SK-N-SH (cell line): ENCODE measurements at regions not wholly inside any gene's neighbourhood (a gene's known extent, or its start where the extent isn't known, plus 50 kb on each side); places are given as distances from the start of the nearest gene placed in this dataset.

Experiments
- CTCF ChIA-PET: fragments of 300-600, 350-600 bp; formaldehyde crosslinking; extraction: SDS; loops from one replicate; lab custom pipeline; 2021; lab: Yijun Ruan, JAX
- POLR2A ChIA-PET: fragments of 350-600 bp; sonication (Branson Sonifier 250); formaldehyde crosslinking; extraction: SDS; loops from one replicate; lab custom pipeline; 2020; ENCODE audit warnings: antibody characterized with exemption, inconsistent platforms; lab: Yijun Ruan, JAX
- DNase-seq: peaks from one replicate; pipeline ENCODE4 v3.0.0; 2012
- H2AFZ ChIP-seq: fragments of 200-600 bp; sonication (generic); 2 replicates; pipeline ENCODE4 v1.8.1; 2016; ENCODE audit warnings: antibody characterized with exemption, mild to moderate bottlenecking, low read depth
- H3F3A ChIP-seq: fragments of 200-600 bp; sonication (generic); replicated peaks from 2 replicates; pipeline ENCODE3; 2016; ENCODE audit warnings: antibody characterized with exemption, mild to moderate bottlenecking; ENCODE audit not compliant: insufficient read depth
- H3K27ac ChIP-seq, 2 experiments: fragments of 200-500 bp in 1 of 2; fragments of 200-600 bp in 1 of 2; sonication (Bioruptor generic) in 1 of 2; sonication (generic), shearing (Covaris generic) in 1 of 2; 2 replicates each; pipeline versions ENCODE4 v1.5.1 to v1.6.1; 2014 to 2016; ENCODE audit warnings: low read depth in 2 of 2, inconsistent platforms in 1 of 2, low read length in 1 of 2, mild to moderate bottlenecking in 1 of 2, mixed read lengths in 1 of 2
- H3K27me3 ChIP-seq: fragments of 200-600 bp; sonication (generic), shearing (Covaris generic); 2 replicates; pipeline ENCODE4 v1.6.1; 2016; ENCODE audit warnings: mixed run types; ENCODE audit not compliant: insufficient read depth
- H3K36me3 ChIP-seq, 2 experiments: fragments of 200-500 bp in 1 of 2; fragments of 200-600 bp in 1 of 2; sonication (Bioruptor generic) in 1 of 2; sonication (generic) in 1 of 2; replicated peaks in 1 of 2; 2 replicates each; pipeline versions ENCODE3 to v1.5.1; 2014 to 2016; ENCODE audit warnings: low read length in 1 of 2, mild to moderate bottlenecking in 1 of 2; ENCODE audit not compliant: insufficient read depth in 2 of 2, control insufficient read depth in 1 of 2
- H3K4me1 ChIP-seq, 2 experiments: fragments of 200-500 bp in 1 of 2; fragments of 200-600 bp in 1 of 2; sonication (Bioruptor generic) in 1 of 2; sonication (generic), shearing (Covaris generic) in 1 of 2; 2 replicates each; pipeline versions ENCODE4 v1.5.1 to v1.6.1; 2014 to 2016; ENCODE audit warnings: low read depth in 1 of 2, low read length in 1 of 2, mixed run types in 1 of 2; ENCODE audit not compliant: insufficient read depth in 2 of 2, control insufficient read depth in 1 of 2
- H3K4me2 ChIP-seq: fragments of 200-600 bp; sonication (generic), shearing (Covaris generic); 2 replicates; pipeline ENCODE4 v1.6.1; 2017; ENCODE audit warnings: mixed run types
- H3K4me3 ChIP-seq, 2 experiments: fragments of 200-500 bp in 1 of 2; fragments of 200-600 bp in 1 of 2; sonication (Bioruptor generic) in 1 of 2; sonication (generic), shearing (Covaris generic) in 1 of 2; 2 replicates each; pipeline versions ENCODE4 v1.5.1 to v1.8.1; 2014 to 2016; ENCODE audit warnings: low read depth in 2 of 2, inconsistent platforms in 1 of 2, low read length in 1 of 2, mild to moderate bottlenecking in 1 of 2, mixed read lengths in 1 of 2, moderate library complexity in 1 of 2
- H3K79me2 ChIP-seq: fragments of 200-600 bp; sonication (generic); 2 replicates; pipeline ENCODE4 v1.8.1; 2017; ENCODE audit warnings: mild to moderate bottlenecking; ENCODE audit not compliant: insufficient read depth
- H3K9ac ChIP-seq: fragments of 200-600 bp; sonication (generic); 2 replicates; pipeline ENCODE4 v1.6.1; 2017; ENCODE audit warnings: mixed run types
- H3K9me2 ChIP-seq: fragments of 200-600 bp; sonication (generic); 2 replicates; pipeline ENCODE4 v1.6.1; 2017; ENCODE audit warnings: mixed run types
- H3K9me3 ChIP-seq: fragments of 200-600 bp; sonication (generic); 2 replicates; pipeline ENCODE4 v1.6.1; 2017; ENCODE audit warnings: mixed run types, mild to moderate bottlenecking, moderate library complexity
- H4K20me1 ChIP-seq: fragments of 200-600 bp; sonication (generic); 2 replicates; pipeline ENCODE4 v1.6.1; 2017; ENCODE audit warnings: mild to moderate bottlenecking, mixed run types; ENCODE audit not compliant: insufficient read depth
- ELF1 ChIP-seq: IDR thresholded peaks from 2 replicates; pipeline ENCODE4 v1.4.0; 2012
- EP300 ChIP-seq, 2 experiments: IDR thresholded peaks; 2 replicates each; pipeline versions ENCODE4 v1.4.0 to v1.6.1; 2012; ENCODE audit warnings: borderline replicate concordance in 1 of 2, low read depth in 1 of 2, low read length in 1 of 2
- FOXJ3 ChIP-seq: sonication (generic); formaldehyde crosslinking; IDR thresholded peaks from 2 replicates; pipeline ENCODE4 v1.5.1; 2020; ENCODE audit warnings: mild to moderate bottlenecking, missing genetic modification reagents
- FOXM1 ChIP-seq: IDR thresholded peaks from 2 replicates; pipeline ENCODE4 v1.4.0; 2012; ENCODE audit warnings: low read depth, mild to moderate bottlenecking
- GATA2 ChIP-seq: sonication (generic); formaldehyde crosslinking; IDR thresholded peaks from 2 replicates; pipeline ENCODE4 v1.5.0; 2020; ENCODE audit warnings: mild to moderate bottlenecking, missing genetic modification reagents
- MXI1 ChIP-seq: IDR thresholded peaks from 2 replicates; pipeline ENCODE4 v1.6.1; 2012; ENCODE audit warnings: mild to moderate bottlenecking, low read depth, low read length, improper control_type of control experiment
- POLR2AphosphoS5 ChIP-seq: IDR thresholded peaks from 2 replicates; pipeline ENCODE4 v1.6.1; 2012; ENCODE audit warnings: low read depth, low read length
- RAD21 ChIP-seq: IDR thresholded peaks from 2 replicates; pipeline ENCODE4 v1.6.1; 2012; ENCODE audit warnings: mild to moderate bottlenecking, low read length
- RXRA ChIP-seq: IDR thresholded peaks from 2 replicates; pipeline ENCODE4 v1.4.0; 2012; ENCODE audit warnings: low read depth, mild to moderate bottlenecking, borderline replicate concordance
- SMC3 ChIP-seq: IDR thresholded peaks from 2 replicates; pipeline ENCODE4 v1.6.1; 2012; ENCODE audit warnings: low read depth, low read length, improper control_type of control experiment
- TAF1 ChIP-seq: IDR thresholded peaks from 2 replicates; pipeline ENCODE4 v1.6.1; 2012; ENCODE audit warnings: low read depth, mild to moderate bottlenecking, low read length, moderate library complexity, borderline replicate concordance
- TEAD4 ChIP-seq: IDR thresholded peaks from 2 replicates; pipeline ENCODE4 v1.4.0; 2012; ENCODE audit warnings: mild to moderate bottlenecking, borderline replicate concordance; ENCODE audit not compliant: insufficient read depth
- WGBS: methylation state at CpG from one replicate; pipeline ENCODE4 v1.1.6; 2017; ENCODE audit warnings: low lambda C conversion rate; 5-methylcytosine and 5-hydroxymethylcytosine counted together
- TF ChIP-seq, protein P1 (sequence below): IDR thresholded peaks from 2 replicates; pipeline ENCODE4 v1.4.0; 2012; ENCODE audit warnings: low read depth, borderline replicate concordance
- TF ChIP-seq, protein P2 (sequence below): IDR thresholded peaks from 2 replicates; pipeline ENCODE4 v1.6.1; 2012; ENCODE audit warnings: mild to moderate bottlenecking, low read depth, low read length, moderate library complexity
- TF ChIP-seq, protein P3 (sequence below): fragments of 200-600 bp; sonication (generic); IDR thresholded peaks from 2 replicates; pipeline ENCODE4 v1.6.1; 2017; ENCODE audit warnings: antibody characterized with exemption, mild to moderate bottlenecking, moderate library complexity
- TF ChIP-seq, protein P4 (sequence below): fragments of 150-350 bp; IDR thresholded peaks from 2 replicates; pipeline ENCODE4 v1.6.1; 2016; ENCODE audit warnings: mild to moderate bottlenecking, low read depth, low read length
- TF ChIP-seq, protein P5 (sequence below): IDR thresholded peaks from 2 replicates; pipeline ENCODE4 v1.4.0; 2012; ENCODE audit warnings: low read depth

DNA sequence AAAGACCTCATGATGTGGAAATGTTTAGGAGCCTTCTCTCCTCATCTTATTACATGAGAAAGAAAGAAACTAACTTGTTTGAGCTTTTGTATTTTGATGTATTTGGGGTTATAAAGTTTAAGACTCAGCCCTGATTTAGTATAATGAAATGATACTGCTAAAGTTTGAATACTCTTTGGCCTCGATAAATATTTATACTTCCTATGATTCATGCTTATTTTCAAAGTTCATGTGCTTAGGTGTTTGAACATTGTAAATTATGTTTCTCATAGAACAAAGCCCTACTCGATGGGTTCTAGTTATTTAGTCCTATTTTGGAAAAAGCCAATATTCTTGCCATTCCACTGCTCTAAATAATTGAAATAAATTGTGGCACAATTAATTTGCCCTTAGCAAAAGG lies 303.2 kb downstream of the ZWINT start:
- no peaks in the 10 kb centered on the region for H3K79me2 ChIP-seq
- CTCF ChIA-PET, result no interaction called here
- no peaks in the 10 kb centered on the region for H3K36me3 ChIP-seq
- WGBS, result 9% methylated on average over 2 of the region's 2 CpGs
- no peak overlapping the region for H3K9ac ChIP-seq
- POLR2A ChIA-PET, result no interaction called here
- H4K20me1 ChIP-seq, result no peaks in the 10 kb centered on the region
- H3F3A ChIP-seq, result no peaks in the 10 kb centered on the region
- H3K27me3 ChIP-seq, result no peaks in the 10 kb centered on the region
- H3K4me1 ChIP-seq, result no peaks in the 10 kb centered on the region
- no peak overlapping the region for H3K4me3 ChIP-seq
- H3K4me2 ChIP-seq, result no peak overlapping the region
- no peak overlapping the region for H3K27ac ChIP-seq
- DNase-seq, result no peak
- TF ChIP-seq MXI1, result no peak
- TF ChIP-seq POLR2AphosphoS5, result no peak
- TF ChIP-seq, protein P1, sequence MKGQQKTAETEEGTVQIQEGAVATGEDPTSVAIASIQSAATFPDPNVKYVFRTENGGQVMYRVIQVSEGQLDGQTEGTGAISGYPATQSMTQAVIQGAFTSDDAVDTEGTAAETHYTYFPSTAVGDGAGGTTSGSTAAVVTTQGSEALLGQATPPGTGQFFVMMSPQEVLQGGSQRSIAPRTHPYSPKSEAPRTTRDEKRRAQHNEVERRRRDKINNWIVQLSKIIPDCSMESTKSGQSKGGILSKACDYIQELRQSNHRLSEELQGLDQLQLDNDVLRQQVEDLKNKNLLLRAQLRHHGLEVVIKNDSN, result no peak
- TF ChIP-seq ELF1, result no peak
- no peak for TF ChIP-seq TAF1
- TF ChIP-seq FOXM1, result no peak
- no peak for TF ChIP-seq RXRA
- no peaks in the 10 kb centered on the region for H3K9me3 ChIP-seq
- H2AFZ ChIP-seq, result no peak overlapping the region
- H3K9me2 ChIP-seq, result no peaks in the 10 kb centered on the region

DNA sequence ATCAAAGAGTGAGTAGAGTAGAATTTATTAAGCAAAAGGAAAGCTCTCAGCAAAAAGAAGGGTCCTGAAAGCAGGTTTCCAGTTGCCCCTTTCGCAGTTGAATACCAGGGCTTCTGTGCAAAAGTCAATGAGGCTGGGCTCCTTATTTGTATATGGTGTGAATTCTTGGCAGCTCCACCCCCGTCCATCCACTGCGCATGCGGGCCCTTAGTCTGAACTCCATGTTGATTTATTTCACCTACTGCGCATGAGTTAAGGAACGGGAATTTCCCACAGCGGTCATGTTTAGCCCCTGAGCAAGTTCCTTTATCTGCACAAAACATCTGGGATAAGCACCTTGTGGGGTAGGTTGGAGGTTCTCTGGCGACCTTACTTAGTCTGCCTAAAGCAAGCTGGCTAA lies 325.6 kb downstream of the ZWINT start:
- Histone ChIP-seq H3K4me3 (no peak overlapping the region), H3K4me2 (no peak overlapping the region), H4K20me1 (no peaks in the 10 kb centered on the region), H3K36me3 (no peaks in the 10 kb centered on the region), H3K9me3 (no peaks in the 10 kb centered on the region), H3K9me2 (no peaks in the 10 kb centered on the region; the same call in 1 of the 2 replicates), H3F3A (no peaks in the 10 kb centered on the region), H3K4me1 (no peaks in the 10 kb centered on the region), H2AFZ (no peak overlapping the region), H3K27me3 (no peaks in the 10 kb centered on the region), H3K9ac (no peak overlapping the region)
- WGBS, result 51% methylated on average over 8 of the region's 8 CpGs
- TF ChIP-seq EP300 (IDR thresholded peaks at IDR 0.05; ENCODE audit: borderline replicate concordance in 1 of 2, low read depth in 1 of 2, low read length in 1 of 2) (no peak), FOXJ3 (no peak), SMC3 (no peak), RAD21 (no peak), GATA2 (CRISPR knock-in tag) (no peak), MXI1 (no peak), TEAD4 (no peak)
- TF ChIP-seq, protein P2, sequence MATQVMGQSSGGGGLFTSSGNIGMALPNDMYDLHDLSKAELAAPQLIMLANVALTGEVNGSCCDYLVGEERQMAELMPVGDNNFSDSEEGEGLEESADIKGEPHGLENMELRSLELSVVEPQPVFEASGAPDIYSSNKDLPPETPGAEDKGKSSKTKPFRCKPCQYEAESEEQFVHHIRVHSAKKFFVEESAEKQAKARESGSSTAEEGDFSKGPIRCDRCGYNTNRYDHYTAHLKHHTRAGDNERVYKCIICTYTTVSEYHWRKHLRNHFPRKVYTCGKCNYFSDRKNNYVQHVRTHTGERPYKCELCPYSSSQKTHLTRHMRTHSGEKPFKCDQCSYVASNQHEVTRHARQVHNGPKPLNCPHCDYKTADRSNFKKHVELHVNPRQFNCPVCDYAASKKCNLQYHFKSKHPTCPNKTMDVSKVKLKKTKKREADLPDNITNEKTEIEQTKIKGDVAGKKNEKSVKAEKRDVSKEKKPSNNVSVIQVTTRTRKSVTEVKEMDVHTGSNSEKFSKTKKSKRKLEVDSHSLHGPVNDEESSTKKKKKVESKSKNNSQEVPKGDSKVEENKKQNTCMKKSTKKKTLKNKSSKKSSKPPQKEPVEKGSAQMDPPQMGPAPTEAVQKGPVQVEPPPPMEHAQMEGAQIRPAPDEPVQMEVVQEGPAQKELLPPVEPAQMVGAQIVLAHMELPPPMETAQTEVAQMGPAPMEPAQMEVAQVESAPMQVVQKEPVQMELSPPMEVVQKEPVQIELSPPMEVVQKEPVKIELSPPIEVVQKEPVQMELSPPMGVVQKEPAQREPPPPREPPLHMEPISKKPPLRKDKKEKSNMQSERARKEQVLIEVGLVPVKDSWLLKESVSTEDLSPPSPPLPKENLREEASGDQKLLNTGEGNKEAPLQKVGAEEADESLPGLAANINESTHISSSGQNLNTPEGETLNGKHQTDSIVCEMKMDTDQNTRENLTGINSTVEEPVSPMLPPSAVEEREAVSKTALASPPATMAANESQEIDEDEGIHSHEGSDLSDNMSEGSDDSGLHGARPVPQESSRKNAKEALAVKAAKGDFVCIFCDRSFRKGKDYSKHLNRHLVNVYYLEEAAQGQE, result no peak
- TF ChIP-seq, protein P3, sequence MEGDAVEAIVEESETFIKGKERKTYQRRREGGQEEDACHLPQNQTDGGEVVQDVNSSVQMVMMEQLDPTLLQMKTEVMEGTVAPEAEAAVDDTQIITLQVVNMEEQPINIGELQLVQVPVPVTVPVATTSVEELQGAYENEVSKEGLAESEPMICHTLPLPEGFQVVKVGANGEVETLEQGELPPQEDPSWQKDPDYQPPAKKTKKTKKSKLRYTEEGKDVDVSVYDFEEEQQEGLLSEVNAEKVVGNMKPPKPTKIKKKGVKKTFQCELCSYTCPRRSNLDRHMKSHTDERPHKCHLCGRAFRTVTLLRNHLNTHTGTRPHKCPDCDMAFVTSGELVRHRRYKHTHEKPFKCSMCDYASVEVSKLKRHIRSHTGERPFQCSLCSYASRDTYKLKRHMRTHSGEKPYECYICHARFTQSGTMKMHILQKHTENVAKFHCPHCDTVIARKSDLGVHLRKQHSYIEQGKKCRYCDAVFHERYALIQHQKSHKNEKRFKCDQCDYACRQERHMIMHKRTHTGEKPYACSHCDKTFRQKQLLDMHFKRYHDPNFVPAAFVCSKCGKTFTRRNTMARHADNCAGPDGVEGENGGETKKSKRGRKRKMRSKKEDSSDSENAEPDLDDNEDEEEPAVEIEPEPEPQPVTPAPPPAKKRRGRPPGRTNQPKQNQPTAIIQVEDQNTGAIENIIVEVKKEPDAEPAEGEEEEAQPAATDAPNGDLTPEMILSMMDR, result no peak
- TF ChIP-seq, protein P4, sequence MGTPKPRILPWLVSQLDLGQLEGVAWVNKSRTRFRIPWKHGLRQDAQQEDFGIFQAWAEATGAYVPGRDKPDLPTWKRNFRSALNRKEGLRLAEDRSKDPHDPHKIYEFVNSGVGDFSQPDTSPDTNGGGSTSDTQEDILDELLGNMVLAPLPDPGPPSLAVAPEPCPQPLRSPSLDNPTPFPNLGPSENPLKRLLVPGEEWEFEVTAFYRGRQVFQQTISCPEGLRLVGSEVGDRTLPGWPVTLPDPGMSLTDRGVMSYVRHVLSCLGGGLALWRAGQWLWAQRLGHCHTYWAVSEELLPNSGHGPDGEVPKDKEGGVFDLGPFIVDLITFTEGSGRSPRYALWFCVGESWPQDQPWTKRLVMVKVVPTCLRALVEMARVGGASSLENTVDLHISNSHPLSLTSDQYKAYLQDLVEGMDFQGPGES, result no peak
- TF ChIP-seq, protein P5, sequence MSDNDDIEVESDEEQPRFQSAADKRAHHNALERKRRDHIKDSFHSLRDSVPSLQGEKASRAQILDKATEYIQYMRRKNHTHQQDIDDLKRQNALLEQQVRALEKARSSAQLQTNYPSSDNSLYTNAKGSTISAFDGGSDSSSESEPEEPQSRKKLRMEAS, result no peak
- TF ChIP-seq, all 33 proteins: peak for 0
- ChIA-PET CTCF (interaction anchor here (1.3 kb wide), 1 partner anchor 48 kb away, joined by 5 read pairs; no protein-coding TSS in a partner anchor), POLR2A (no interaction called here)
- no peaks in the 10 kb centered on the region for H3K79me2 ChIP-seq
- H3K27ac ChIP-seq, result no peak overlapping the region
- no peak for DNase-seq
